Muscle of arm (tissue), 1 donor: ENCODE measurements at regions not wholly inside any gene's neighbourhood (a gene's known extent, or its start where the extent isn't known, plus 50 kb on each side); places are given as distances from the start of the nearest gene placed in this dataset.
A peak's percentile ranks its signal among the peaks of the same experiment; 100 is the strongest.
"Not testable (repeated sequence)": the region's sequence is repeated elsewhere in the genome, so short reads cannot be mapped to it uniquely, and the experiment has no call there.

ENCODE experiments used
- DNase-seq: peaks from one replicate; pipeline ENCODE4 v3.0.0-alpha.2; 2013

DNA sequence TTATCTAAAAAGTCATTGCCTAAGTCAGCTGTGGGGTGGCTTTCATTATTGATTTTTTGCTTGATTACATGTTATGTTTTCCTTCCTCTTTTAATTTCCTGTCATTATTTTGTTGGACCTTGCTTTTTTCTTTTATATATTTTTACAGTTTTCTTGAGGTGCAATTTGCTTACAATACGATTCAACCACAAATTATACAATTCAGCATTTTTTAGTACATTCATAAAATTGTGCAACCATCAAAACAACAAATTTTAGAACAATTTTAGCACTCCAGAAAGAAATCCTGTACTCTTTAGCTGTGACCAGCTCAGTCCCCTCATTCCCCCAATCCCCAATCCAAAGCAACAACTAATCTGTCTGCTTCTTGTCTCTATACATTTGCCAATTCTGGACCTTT is 608.9 kb downstream of the C6orf118 start:
- DNase-seq = no peak

DNA sequence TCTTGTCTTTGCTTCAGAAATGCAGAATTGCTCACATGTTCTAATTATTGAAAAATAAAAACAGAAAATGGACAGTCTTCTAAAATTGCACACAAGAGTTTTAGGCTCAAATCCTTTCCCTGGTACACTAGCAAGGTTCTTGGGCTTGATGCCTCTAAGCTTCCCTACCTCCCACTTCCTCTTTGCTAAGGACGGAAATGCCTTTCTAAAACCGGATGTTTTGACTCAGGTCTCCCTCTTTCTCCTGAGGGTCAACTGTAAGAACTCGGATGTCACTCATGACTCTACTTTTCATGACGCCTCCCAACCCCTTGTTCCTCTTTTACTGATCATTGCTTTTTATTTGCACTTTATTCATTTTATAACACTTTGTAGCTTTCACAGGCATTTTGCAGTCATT is 613.5 kb downstream of the C6orf118 start:
- DNase-seq = no peak

DNA sequence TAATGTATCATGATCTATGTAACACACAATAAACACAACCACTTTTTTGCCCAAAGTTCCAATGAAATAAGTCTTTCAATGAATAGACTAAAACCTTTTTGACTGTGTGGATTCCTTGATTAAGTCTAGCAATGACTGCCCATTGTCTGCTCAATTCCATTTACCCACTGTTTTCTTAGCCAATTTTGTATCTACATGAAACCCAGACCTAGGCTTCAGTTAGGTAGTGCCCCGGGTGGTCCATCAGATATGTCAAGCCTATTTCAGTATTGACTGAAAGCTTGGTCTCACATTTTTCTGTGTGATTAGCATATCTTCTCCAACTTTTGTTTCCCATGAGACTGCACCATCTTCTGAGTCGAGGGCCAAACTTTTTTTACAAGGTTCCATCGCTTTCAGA is 615.0 kb downstream of the C6orf118 start:
- DNase-seq = no peak

GRCh38 chr6:164693944-164694343 is 615.5 kb downstream of the C6orf118 start:
- peak; percentile 84 for DNase-seq

GRCh38 chr6:164692772-164693510 is 616.5 kb downstream of the C6orf118 start:
- no peak for DNase-seq

DNA sequence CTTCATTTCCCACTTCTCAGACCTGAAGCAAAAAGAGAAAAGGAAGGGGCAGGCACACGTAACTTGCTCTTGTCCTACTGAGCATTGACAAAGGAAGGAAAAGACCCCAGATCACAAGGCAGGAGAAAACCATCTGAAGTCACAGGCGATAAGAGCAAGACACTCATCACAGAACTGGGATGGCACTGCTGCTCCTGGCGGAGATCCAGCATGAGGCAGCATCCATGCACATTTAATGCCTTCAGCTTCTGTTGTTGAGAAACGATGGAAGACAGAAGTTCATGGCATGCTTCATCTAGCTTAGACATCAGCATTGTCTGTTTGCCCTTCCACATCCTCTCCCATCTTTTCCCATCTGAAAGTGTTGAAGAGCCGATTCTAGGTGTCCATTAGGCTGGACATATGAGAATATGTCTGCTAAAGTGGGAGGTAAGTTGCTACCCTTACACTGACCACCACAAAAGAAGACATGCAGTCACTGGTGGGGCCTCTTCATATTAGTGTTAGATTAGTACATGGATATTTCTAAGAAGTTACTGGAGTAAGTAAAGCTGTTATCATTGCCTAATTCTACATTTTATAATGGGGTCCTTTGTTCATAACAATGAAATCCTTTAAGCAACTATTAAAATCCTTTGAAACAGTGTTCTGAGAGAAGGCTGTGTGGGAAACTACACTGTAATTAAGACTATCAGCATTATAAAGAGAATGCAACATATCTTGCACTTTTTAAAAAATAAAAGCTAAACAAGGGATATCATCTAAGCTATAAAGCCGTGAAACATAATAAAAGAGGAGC is 618.5 kb downstream of the C6orf118 start:
- DNase-seq = no peak

DNA sequence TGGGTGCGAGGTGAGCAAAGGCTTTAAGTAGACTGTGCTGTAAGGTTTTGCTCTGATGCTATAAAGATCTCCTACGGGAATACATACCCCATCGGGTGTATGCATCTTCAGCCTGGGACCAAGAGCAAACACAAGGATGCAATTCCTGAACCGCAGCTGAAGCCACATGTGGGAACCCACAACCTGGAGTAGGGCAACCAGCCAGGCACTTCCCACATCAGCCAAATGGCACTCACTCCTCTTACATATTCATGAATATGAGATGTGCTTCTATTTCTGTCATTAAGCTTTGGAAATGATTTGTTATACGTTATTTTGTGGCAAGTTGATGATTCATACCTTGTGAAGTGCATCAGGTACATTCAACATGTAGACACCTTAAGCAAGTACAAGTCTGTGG is 619.2 kb downstream of the C6orf118 start:
- DNase-seq = no peak

- no peak for DNase-seq
Measured at GRCh38 chr6:164665328-164665727, 644.1 kb downstream of the C6orf118 start.

- no peak for DNase-seq
Measured at GRCh38 chr6:164663634-164664033, 645.8 kb downstream of the C6orf118 start.

- DNase-seq = no peak
Measured at GRCh38 chr6:164661716-164662115, 647.7 kb downstream of the C6orf118 start.

DNA sequence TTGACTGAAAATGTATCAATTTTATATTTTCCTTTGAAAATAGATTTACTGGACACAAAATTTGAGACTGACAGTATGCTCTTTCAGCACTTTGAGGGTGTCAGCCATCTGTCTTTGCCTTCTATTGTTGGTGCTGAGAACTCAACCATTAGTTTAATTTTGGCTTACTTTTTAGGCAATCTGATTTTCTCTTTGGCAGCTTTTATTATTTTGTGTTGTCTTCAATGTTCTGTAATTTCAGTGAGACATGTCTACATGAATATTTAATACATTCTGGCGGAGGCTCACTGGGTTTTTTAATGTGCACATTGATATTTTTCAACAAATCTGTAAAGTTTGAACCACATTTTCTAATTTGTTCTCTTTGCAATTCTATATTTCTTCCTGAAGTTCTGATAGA is 648.6 kb downstream of the C6orf118 start:
- DNase-seq = no peak

- DNase-seq = peak; percentile 2
Measured at GRCh38 chr6:164640956-164641355, 668.4 kb downstream of the C6orf118 start.

DNA sequence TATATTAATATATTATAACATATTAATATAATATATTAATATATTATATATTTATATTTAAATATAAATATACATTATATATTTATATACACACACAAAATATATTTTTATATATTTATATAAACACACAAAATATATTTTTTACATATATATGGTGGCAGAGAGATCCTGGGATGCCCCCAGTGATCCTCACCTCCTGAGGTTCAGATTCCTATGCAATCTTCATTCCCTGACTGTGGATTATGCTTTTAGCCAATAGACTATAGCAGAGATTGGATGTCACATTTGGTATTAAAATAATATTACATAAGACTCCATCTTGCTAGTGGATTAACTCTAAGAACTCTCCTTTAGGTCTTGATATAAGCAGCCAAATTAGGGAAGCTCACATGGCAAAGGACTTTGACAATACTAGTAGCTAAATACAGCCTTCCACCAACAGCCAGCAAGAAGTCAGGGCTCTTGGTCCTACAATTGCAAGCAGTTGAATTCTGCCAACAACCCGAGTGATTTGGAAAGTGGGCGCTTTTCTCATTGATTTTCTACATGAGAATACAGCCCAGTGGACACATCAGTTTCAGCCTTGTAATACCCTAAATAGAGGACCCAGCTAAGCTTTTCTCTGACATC is 681.0 kb downstream of the C6orf118 start:
- DNase-seq = no peak

DNA sequence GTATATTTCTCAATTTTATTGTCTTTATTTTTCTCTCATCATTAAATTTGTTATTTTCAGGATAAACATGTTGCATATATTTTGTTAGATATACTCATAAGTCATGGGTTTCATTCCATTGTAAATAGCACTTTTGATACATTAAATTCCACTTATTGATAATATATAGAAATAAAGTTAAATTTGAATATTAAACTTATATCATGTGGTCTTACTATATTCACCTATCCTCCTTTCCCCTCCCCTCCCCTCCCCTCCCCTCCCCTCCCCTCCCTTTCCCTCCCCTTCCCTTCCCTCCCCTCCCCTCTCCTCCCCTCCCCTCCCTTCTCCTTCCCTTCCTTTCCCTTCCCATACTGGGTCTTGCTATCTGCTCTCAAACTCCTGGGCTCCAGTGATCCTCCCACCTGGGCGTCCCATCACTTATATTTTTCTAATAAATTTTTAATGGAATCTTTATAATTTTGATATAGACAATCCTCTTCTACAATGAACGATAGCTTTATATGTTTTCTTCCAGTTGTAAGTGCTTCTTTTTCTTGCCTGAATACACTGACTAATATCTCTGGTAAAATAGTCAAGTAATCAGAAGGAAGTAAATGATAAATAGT is 692.4 kb downstream of the C6orf118 start:
- DNase-seq = no peak

- no peak for DNase-seq
Measured at GRCh38 chr6:164612751-164613150, 696.7 kb downstream of the C6orf118 start.

DNA sequence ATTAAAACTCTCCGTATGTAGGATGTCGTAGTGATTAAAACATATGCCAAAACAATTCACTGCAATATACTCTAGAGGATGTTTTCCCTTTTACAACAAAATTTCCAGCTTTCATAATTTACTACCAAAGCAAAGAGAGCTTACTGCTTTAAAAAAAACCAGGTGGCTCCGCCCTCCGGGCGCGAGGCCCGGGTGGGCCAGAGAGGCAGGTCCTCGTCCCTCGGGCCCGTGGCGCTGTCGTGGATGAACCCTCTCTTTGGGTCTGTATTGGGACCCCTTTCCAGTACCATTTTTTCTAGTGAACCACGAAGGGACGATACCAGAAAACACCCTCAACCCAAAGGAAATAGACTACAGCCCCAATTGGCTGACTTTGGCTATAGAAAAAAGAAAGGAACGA is 698.5 kb downstream of the C6orf118 start:
- DNase-seq = not testable (repeated sequence)

DNA sequence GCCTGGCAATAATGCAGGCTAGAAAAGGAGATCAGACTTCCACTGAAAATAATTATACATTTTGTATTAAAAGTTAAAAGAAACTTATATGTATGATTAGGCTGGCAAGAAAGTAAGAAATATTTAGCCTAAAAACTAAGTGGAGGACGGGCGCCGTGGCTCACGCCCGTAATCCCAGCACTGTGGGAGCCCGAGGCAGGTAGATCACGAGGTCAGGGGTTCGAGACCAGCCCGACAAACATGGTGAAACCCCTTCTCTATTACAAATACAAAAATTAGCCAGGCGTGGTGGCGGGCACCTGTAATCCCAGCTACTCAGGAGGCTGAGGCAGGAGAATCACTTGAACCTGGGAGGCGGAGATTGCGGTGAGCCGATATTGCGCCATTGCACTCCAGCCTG is 707.0 kb downstream of the C6orf118 start:
- DNase-seq = not testable (repeated sequence)

GRCh38 chr6:164581563-164581962 is 727.8 kb downstream of the C6orf118 start:
- no peak for DNase-seq

GRCh38 chr6:164579035-164579434 is 730.4 kb downstream of the C6orf118 start:
- DNase-seq = no peak

GRCh38 chr6:164578616-164579015 is 730.8 kb downstream of the C6orf118 start:
- no peak for DNase-seq

GRCh38 chr6:164570801-164571200 is 738.6 kb downstream of the C6orf118 start:
- no peak for DNase-seq

GRCh38 chr6:164569509-164569908 is 739.9 kb downstream of the C6orf118 start:
- no peak for DNase-seq
